Calu3 (cell line): ENCODE measurements at regions not wholly inside any gene's neighbourhood (a gene's known extent, or its start where the extent isn't known, plus 50 kb on each side); places are given as distances from the start of the nearest gene placed in this dataset.

Source experiments
- BruUV-seq: library from RNA; stranded (reverse); fragments of 400-500 nt; replicated peaks from 2 replicates; lab custom pipeline; 2021; lab: Mats Ljungman, UMichigan
- CTCF ChIA-PET: fragments of 300-600 bp; sonication (Branson Sonifier 250); formaldehyde crosslinking; loops from one replicate; lab custom pipeline; 2022; ENCODE audit warnings: antibody characterized with exemption; lab: Charles Lee
- DNase-seq: peaks from one replicate; pipeline ENCODE4 v3.0.0; 2022
- H3K27ac Mint-ChIP-seq: one replicate; pipeline ENCODE4 v1.8.0; 2022; ENCODE audit warnings: mixed read lengths; ENCODE audit not compliant: unreplicated experiment
- H3K27me3 Mint-ChIP-seq: one replicate; pipeline ENCODE4 v1.8.0; 2022; ENCODE audit warnings: mixed read lengths; ENCODE audit not compliant: unreplicated experiment
- H3K36me3 Mint-ChIP-seq: one replicate; pipeline ENCODE4 v1.8.0; 2022; ENCODE audit warnings: mild to moderate bottlenecking, moderate library complexity, mixed read lengths; ENCODE audit not compliant: insufficient read depth, unreplicated experiment
- H3K4me1 Mint-ChIP-seq: one replicate; pipeline ENCODE4 v1.8.0; 2022; ENCODE audit warnings: mild to moderate bottlenecking, low read depth, mixed read lengths; ENCODE audit not compliant: unreplicated experiment
- H3K4me3 Mint-ChIP-seq: one replicate; pipeline ENCODE4 v1.8.0; 2022; ENCODE audit warnings: mild to moderate bottlenecking, low read depth, moderate library complexity, mixed read lengths; ENCODE audit not compliant: unreplicated experiment
- H3K9me3 Mint-ChIP-seq: one replicate; pipeline ENCODE4 v1.8.0; 2022; ENCODE audit warnings: low read depth, mixed read lengths; ENCODE audit not compliant: unreplicated experiment
- CTCF ChIP-seq: fragments of 200-600 bp; IDR thresholded peaks from one replicate; pipeline ENCODE4 v1.8.0; 2022; ENCODE audit warnings: antibody characterized with exemption; ENCODE audit not compliant: unreplicated experiment
- intact Hi-C: fragments of 100-400 bp; cut with micrococcal nuclease; formaldehyde crosslinking; loops from one replicate; pipeline ENCODE4 v1.10.0; 2022; ENCODE audit not compliant: unreplicated experiment

GRCh38 chr10:25786161-25786560 is 147.9 kb upstream of the MYO3A start:
- TF ChIP-seq CTCF = no peak
- CTCF ChIA-PET = no interaction called here
- Mint-ChIP-seq H3K4me3 (no peak overlapping the region), H3K27me3 (peaks cover 43% of the 10 kb centered on the region), H3K9me3 (no peaks in the 10 kb centered on the region), H3K27ac (no peak overlapping the region), H3K36me3 (peaks cover 3% of the 10 kb centered on the region), H3K4me1 (no peaks in the 10 kb centered on the region)
- BruUV-seq = no TSS peak
- no peak for DNase-seq
- intact Hi-C loops = no loop called here

GRCh38 chr10:25786899-25787298 is 147.1 kb upstream of the MYO3A start:
- CTCF ChIA-PET = no interaction called here
- intact Hi-C loops = no loop called here
- TF ChIP-seq CTCF = no peak
- no TSS peak for BruUV-seq
- no peaks in the 10 kb centered on the region for H3K4me1 Mint-ChIP-seq
- DNase-seq = no peak
- no peaks in the 10 kb centered on the region for H3K9me3 Mint-ChIP-seq
- peaks cover 5% of the 10 kb centered on the region for H3K36me3 Mint-ChIP-seq
- no peak overlapping the region for H3K27ac Mint-ChIP-seq
- H3K4me3 Mint-ChIP-seq = no peak overlapping the region
- H3K27me3 Mint-ChIP-seq = peaks cover 48% of the 10 kb centered on the region

GRCh38 chr10:25797888-25798429 is 136.1 kb upstream of the MYO3A start:
- H3K27me3 Mint-ChIP-seq = peaks cover 2% of the 10 kb centered on the region
- no peak for TF ChIP-seq CTCF
- no peak overlapping the region for H3K27ac Mint-ChIP-seq
- no TSS peak for BruUV-seq
- no peaks in the 10 kb centered on the region for H3K36me3 Mint-ChIP-seq
- no peak overlapping the region for H3K4me3 Mint-ChIP-seq
- CTCF ChIA-PET = no interaction called here
- intact Hi-C loops = no loop called here
- no peaks in the 10 kb centered on the region for H3K4me1 Mint-ChIP-seq
- H3K9me3 Mint-ChIP-seq = no peaks in the 10 kb centered on the region
- no peak for DNase-seq

GRCh38 chr10:25804505-25804904 is 129.5 kb upstream of the MYO3A start:
- TF ChIP-seq CTCF = no peak
- Mint-ChIP-seq H3K4me3 (no peak overlapping the region), H3K36me3 (no peaks in the 10 kb centered on the region), H3K9me3 (no peaks in the 10 kb centered on the region), H3K27me3 (peaks cover 8% of the 10 kb centered on the region), H3K4me1 (no peaks in the 10 kb centered on the region), H3K27ac (no peak overlapping the region)
- DNase-seq = no peak
- CTCF ChIA-PET = no interaction called here
- BruUV-seq = no TSS peak
- intact Hi-C loops = no loop called here
